HG03060 (cell line): ENCODE measurements at regions not wholly inside any gene's neighbourhood (a gene's known extent, or its start where the extent isn't known, plus 50 kb on each side); places are given as distances from the start of the nearest gene placed in this dataset.

Source experiments
- ATAC-seq: cut with Tn5 transposase; IDR thresholded peaks from one replicate; pipeline ENCODE4 v1.9.1; 2021; ENCODE audit warnings: low read depth, moderate number of reproducible peaks; ENCODE audit not compliant: unreplicated experiment

DNA sequence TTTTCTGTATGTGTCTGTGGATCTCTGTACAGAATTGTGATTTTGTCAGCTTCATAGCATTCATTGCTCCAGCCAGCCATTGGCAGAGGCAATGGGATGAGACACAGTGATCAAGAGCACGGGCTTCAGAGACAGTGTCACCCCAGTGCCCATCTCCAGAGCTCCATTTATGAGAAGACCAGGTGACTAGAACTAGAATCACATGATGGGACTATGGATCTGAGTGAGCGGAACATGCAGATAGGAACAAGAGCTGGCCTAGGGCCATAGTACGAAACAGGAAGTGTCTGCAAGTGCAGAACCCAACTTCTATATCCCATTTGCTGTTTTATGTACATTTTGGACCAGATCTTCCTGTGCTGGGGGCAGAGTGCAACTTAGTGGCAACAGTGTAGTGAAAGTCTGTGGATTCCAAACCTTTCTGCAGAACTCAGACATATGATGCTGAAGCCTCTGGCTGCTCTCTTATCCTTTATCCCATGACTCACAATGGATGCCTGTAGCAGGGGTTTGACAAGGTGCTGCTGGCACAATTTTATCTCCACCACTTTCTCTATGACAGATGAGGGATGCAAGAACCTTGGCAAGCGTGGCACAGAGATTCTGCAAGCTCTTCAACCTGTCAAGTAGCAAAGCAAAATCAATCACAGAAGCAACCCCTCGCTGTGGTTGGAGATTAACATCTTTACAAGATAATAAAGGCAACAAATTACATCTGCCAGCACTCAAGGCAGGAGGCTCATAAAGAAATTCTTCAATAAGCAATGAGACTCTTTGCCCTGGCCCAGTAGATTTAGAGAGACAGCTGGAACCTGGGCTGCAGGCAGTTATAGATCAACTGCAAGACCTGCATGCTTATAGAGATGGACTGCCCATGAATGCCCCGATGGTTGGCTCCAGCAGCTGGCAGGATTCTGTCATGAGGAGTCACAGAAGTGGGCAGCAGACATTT lies 681.3 kb downstream of the TNS3 start:
- no peak for ATAC-seq

- no peak for ATAC-seq
Measured at GRCh38 chr7:46897381-46897780, 684.5 kb downstream of the TNS3 start.

DNA sequence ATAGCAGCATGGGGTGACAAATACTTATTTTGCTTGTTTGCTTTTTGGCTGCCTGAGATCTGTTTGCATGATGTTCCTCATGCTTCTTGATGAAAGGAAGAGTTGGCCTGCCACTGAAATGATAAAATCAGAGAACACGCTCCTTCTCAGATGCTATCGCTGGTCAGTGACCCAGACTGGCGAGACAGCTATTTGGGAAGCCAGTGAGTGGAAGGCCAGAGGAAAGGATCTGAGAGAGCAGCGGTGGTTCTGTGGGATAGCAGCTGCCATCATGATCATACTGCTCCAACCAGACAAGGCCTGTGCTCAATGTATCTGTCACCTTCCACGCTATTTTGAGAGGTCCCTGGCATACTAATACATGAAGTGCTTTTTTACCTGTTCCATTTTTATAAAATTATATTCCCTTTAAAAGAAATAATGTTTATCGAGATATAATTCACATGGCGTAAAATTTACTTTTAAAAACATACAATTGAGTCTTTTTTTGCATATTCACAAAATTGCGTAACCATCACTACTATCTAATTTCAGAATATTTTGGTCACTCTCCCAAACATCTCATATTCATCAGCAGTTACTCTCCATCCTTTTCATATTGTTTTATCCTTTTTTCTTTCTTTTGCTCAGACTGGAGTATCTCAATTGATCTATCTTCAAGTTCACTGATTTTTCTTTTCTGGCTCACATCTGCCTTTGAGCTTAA lies 695.1 kb downstream of the TNS3 start:
- no peak for ATAC-seq

DNA sequence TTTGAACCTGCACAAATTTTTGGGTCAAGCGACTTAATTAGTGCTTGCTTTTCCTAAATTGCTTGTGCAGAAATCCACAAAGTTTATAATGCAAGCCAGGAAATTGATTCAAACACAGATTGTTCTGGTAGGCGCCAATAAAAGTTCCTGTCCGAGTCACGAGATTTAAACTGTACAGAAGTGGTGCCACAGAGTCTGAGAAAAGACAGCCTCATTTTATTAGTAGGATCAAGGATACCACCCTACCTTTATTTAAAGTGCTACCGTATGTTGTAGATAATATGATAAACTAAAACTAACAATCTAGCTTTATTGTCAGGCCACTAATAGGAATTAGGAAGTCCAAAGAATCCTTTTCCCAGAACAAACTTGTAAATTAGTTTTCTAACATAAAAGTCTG lies 696.7 kb downstream of the TNS3 start:
- no peak for ATAC-seq

GRCh38 chr7:46881507-46882127 lies 700.3 kb downstream of the TNS3 start:
- ATAC-seq: no peak

- no peak for ATAC-seq
Measured at GRCh38 chr7:46880508-46881196, 701.3 kb downstream of the TNS3 start.

- ATAC-seq: no peak
Measured at GRCh38 chr7:46879783-46880182, 702.1 kb downstream of the TNS3 start.

DNA sequence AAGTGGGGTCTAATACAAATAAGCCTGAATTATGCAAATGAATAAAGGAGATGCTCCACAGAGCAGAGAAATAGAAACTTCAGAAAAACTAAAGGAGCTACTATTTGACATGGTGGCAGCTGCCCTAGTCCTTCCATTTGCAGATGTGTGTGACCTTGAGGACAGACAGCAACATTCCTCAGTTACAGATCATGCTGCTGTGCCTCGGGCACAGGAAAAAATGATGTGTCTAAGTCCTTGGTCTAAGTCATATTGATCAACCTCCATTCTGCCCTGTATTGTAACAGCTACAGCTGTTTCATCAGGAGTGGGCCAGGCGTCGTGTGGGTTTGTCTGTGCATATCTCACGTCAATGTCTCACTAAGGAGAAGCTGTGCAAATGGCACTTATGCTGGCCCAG lies 710.4 kb downstream of the TNS3 start:
- ATAC-seq: no peak

- no peak for ATAC-seq
Measured at GRCh38 chr7:46864716-46865115, 717.2 kb downstream of the TNS3 start.

- ATAC-seq: no peak
Measured at GRCh38 chr7:46859963-46860475, 721.9 kb downstream of the TNS3 start.

- no peak for ATAC-seq
Measured at GRCh38 chr7:46855851-46856250, 726.1 kb downstream of the TNS3 start.

GRCh38 chr7:46854958-46855473 lies 726.9 kb downstream of the TNS3 start:
- ATAC-seq: no peak

DNA sequence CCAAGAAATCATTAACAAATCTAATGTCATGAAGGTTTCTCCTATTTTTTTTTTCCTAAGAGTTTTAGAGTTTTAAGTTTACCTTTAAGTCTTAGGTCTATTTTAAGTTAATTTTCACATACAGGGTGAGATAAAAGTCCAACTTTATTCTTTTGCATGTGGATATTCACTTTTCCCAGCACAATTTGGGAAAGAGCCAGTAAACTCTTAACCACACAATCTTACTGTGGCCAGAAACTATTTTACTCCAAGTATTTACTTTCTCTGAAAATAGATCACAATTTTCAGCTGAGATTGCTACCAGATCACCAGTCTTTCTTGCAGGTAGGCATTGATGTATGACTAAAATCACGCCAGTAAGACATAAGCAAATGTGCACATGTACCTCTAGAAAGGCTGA lies 728.5 kb downstream of the TNS3 start:
- no peak for ATAC-seq

- ATAC-seq: no peak
Measured at GRCh38 chr7:46852795-46853194, 729.1 kb downstream of the TNS3 start.

GRCh38 chr7:46850563-46851330 lies 731.2 kb downstream of the TNS3 start:
- no peak for ATAC-seq

DNA sequence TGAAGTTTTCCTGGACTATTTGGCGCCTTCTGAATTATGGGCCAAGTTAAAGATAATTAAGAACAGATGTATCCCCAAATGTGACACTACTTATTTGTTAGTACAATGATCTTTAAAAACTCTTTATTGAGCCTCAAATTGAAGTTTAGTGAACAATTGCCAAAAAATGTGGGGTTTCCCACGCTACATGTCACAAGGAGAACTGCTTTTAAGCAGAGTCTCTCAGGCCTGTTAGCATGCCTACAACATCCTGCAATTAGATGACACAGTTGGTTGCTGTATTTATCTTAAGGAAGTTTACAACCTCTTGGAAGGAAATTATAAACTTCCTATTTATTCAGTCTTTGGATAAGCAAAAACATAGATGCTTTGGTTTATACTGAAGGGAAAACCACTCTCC lies 733.0 kb downstream of the TNS3 start:
- no peak for ATAC-seq

DNA sequence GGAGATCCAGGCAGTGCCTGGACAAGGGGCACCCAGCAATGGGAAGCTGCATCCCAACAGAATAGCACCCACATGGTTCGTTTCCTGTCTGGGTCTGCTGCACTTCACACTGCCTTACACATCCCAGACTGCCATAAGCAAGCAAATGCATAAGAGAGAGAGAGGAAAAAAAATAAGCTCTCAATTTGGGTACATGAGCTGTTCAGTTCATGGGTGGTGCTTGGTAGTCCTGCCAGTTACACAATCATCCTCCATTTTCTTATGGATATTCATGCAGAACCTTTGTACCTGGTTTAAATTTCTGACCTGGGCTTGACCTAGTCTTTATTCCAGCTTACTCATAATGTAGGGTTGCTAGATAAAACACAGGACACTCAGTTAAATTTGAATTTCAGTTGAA lies 733.6 kb downstream of the TNS3 start:
- ATAC-seq: no peak

DNA sequence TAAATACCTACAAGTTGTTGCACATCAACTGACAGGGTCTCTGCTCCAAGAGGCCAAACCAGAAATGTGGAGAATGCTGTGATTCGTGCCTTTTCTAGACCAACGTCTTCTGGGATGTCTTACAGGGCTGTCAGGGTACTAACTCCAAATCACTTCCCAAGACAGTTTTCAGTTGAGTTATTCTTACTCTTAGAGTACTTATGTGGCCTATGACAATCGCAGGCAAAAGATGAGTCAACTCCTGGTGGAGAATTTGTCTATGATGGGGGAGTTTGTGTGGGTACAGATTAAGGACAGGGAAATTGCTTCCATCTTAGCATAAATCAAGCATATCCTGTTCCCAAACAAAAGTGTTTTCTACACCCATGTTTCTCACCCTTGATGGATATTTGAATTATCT lies 734.8 kb downstream of the TNS3 start:
- no peak for ATAC-seq

GRCh38 chr7:46844486-46844885 lies 737.4 kb downstream of the TNS3 start:
- no peak for ATAC-seq

DNA sequence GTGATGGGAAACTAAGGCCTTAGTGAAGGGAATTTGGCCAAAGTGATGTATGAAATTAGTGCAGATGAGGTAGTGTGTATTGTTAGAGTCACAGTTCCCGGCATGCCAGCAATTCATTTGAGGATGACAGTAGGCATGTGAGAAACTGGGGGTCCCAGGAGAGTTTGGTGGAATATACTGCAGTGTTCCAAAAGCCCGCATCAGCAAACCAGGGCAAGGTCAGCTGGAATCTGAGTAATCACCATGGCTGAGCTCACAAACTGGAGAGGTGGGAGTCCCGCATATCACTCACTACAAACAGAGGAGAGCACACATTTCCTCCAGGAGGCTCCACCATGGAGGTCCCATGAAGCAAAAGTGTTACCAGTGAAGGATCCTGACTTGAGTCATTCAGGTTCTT lies 740.7 kb downstream of the TNS3 start:
- no peak for ATAC-seq
